ENCODE measurements at regions not wholly inside any gene's neighbourhood (a gene's known extent, or its start where the extent isn't known, plus 50 kb on each side); places are given as distances from the start of the nearest gene placed in this dataset.

DNA sequence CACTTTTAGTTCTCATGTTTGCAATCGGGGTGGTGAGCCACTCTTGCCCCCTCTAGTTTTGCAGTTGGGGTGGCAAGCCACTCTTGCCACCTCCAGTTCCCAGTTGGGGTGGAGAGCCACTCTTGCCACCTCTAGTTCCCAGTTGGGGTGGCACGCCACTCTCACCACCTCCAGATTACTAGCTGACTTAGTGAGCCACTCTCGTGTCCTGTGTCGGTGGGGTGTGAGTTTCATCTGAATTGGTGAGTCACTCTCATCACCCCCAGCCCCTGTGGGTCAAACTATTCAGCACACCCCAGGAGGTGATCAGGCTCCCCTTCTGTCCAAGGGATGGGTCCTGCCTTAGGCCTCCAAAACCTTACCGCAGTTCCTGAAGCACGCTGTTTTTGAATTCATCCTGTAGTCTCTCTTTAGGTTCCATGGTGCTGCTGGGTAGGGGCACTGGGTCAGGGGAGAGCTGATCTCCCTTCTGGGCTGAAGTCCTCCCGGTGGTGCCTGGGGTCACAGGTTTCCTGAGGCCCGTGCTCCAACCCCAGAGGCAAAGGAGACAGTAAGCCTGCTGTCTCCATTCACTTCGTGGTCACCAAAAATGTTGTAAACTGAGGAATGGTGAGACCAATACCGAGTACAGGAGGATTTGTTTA lies 224.2 kb upstream of the SYNCRIP start:
- TF ChIP-seq EP300 (IDR thresholded peaks at IDR 0.05; ENCODE audit: borderline replicate concordance) (no peak), NFIC (IDR thresholded peaks at IDR 0.05) (no peak), REST (IDR thresholded peaks at IDR 0.05; ENCODE audit: low read depth) (no peak), YY1 (IDR thresholded peaks at IDR 0.05; ENCODE audit: low read depth) (no peak), ZBTB7A (IDR thresholded peaks at IDR 0.05; ENCODE audit: low read depth) (no peak), RAD21 (IDR thresholded peaks at IDR 0.05; ENCODE audit: low read depth) (no peak), FOXM1 (IDR thresholded peaks at IDR 0.05; ENCODE audit: borderline replicate concordance, low read depth) (no peak), EGR1 (IDR thresholded peaks at IDR 0.05) (no peak), CREB1 (IDR thresholded peaks at IDR 0.05; ENCODE audit: low read depth) (no peak), TEAD4 (IDR thresholded peaks at IDR 0.05) (no peak), CEBPB (IDR thresholded peaks at IDR 0.05) (no peak)
- TF ChIP-seq, protein P1, sequence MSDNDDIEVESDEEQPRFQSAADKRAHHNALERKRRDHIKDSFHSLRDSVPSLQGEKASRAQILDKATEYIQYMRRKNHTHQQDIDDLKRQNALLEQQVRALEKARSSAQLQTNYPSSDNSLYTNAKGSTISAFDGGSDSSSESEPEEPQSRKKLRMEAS (IDR thresholded peaks at IDR 0.05): no peak
